Fibroblast of skin of right biceps (primary cell): ENCODE measurements at regions not wholly inside any gene's neighbourhood (a gene's known extent, or its start where the extent isn't known, plus 50 kb on each side); places are given as distances from the start of the nearest gene placed in this dataset.
A peak's percentile ranks its signal among the peaks of the same experiment; 100 is the strongest.
"Not testable (repeated sequence)": the region's sequence is repeated elsewhere in the genome, so short reads cannot be mapped to it uniquely, and the experiment has no call there.

Experiments used
- DNase-seq: peaks from one replicate; pipeline ENCODE4 v3.0.0-alpha.2; 2013

GRCh38 chr6:117761610-117762009 is 86.3 kb downstream of the NUS1 start:
- DNase-seq: no peak

- no peak for DNase-seq
Measured at GRCh38 chr6:117771403-117771802, 96.1 kb downstream of the NUS1 start.

- no peak for DNase-seq
Measured at GRCh38 chr6:117776441-117776840, 101.2 kb downstream of the NUS1 start.

GRCh38 chr6:117781550-117781949 is 106.3 kb downstream of the NUS1 start:
- no peak for DNase-seq

GRCh38 chr6:117783279-117783678 is 108.0 kb downstream of the NUS1 start:
- no peak for DNase-seq

- DNase-seq: no peak
Measured at GRCh38 chr6:117791012-117791411, 115.7 kb downstream of the NUS1 start.

GRCh38 chr6:117795234-117795633 is 111.8 kb upstream of the SLC35F1 start:
- no peak for DNase-seq

- DNase-seq: not testable (repeated sequence)
Measured at GRCh38 chr6:117798819-117799218, 108.2 kb upstream of the SLC35F1 start.

- no peak for DNase-seq
Measured at GRCh38 chr6:117810269-117810668, 96.8 kb upstream of the SLC35F1 start.

- no peak for DNase-seq
Measured at GRCh38 chr6:117817499-117817898, 89.6 kb upstream of the SLC35F1 start.

- no peak for DNase-seq
Measured at GRCh38 chr6:117817992-117818391, 89.1 kb upstream of the SLC35F1 start.

- no peak for DNase-seq
Measured at GRCh38 chr6:117818449-117818848, 88.6 kb upstream of the SLC35F1 start.

- DNase-seq: peak; percentile 4
Measured at GRCh38 chr6:117829594-117830319, 77.3 kb upstream of the SLC35F1 start.

GRCh38 chr6:117837261-117837660 is 69.8 kb upstream of the SLC35F1 start:
- DNase-seq: no peak

GRCh38 chr6:117840541-117840983 is 66.5 kb upstream of the SLC35F1 start:
- DNase-seq: no peak

- no peak for DNase-seq
Measured at GRCh38 chr6:117847912-117848311, 59.2 kb upstream of the SLC35F1 start.

GRCh38 chr6:117849087-117849486 is 58.0 kb upstream of the SLC35F1 start:
- DNase-seq: no peak
